ENCODE measurements at regions not wholly inside any gene's neighbourhood (a gene's known extent, or its start where the extent isn't known, plus 50 kb on each side); places are given as distances from the start of the nearest gene placed in this dataset.
"Not testable (repeated sequence)": the region's sequence is repeated elsewhere in the genome, so short reads cannot be mapped to it uniquely, and the experiment has no call there.

GRCh38 chr6:67914419-67914818, 720.7 kb upstream of the ADGRB3 start:
- Histone ChIP-seq H3K27ac (ENCODE audit: low read depth, low read length) (no peak overlapping the region), H3K36me3 (ENCODE audit: control insufficient read depth in 3 of 3, insufficient read depth in 3 of 3, low read length in 3 of 3) (no peaks in the 10 kb centered on the region), H3K4me3 (ENCODE audit: low read length in 3 of 3) (no peak overlapping the region), H3K9ac (ENCODE audit: low read depth in 1 of 3, low read length in 3 of 3) (no peak overlapping the region), H3K9me3 (ENCODE audit: control insufficient read depth in 3 of 3, low read length in 3 of 3) (peaks cover 0 to 3% (median 2%) of the 10 kb centered on the region in 3 donors), H3K27me3 (ENCODE audit: control insufficient read depth in 3 of 3, insufficient read depth in 3 of 3, low read length in 3 of 3) (no peaks in the 10 kb centered on the region), H3K4me1 (ENCODE audit: control insufficient read depth in 3 of 3, insufficient read depth in 3 of 3, low read length in 3 of 3) (no peaks in the 10 kb centered on the region)

GRCh38 chr6:67909354-67909753, 725.7 kb upstream of the ADGRB3 start:
- Histone ChIP-seq H3K9me3 (ENCODE audit: control insufficient read depth in 3 of 3, low read length in 3 of 3) (no peaks in the 10 kb centered on the region), H3K4me1 (ENCODE audit: control insufficient read depth in 3 of 3, insufficient read depth in 3 of 3, low read length in 3 of 3) (no peaks in the 10 kb centered on the region), H3K36me3 (ENCODE audit: control insufficient read depth in 3 of 3, insufficient read depth in 3 of 3, low read length in 3 of 3) (no peaks in the 10 kb centered on the region), H3K27me3 (ENCODE audit: control insufficient read depth in 3 of 3, insufficient read depth in 3 of 3, low read length in 3 of 3) (no peaks in the 10 kb centered on the region), H3K4me3 (ENCODE audit: low read length in 3 of 3) (no peak overlapping the region), H3K9ac (ENCODE audit: low read depth in 1 of 3, low read length in 3 of 3) (no peak overlapping the region), H3K27ac (ENCODE audit: low read depth, low read length) (no peak overlapping the region)

GRCh38 chr6:67908379-67908778, 726.7 kb upstream of the ADGRB3 start:
- H3K4me1 ChIP-seq (ENCODE audit: control insufficient read depth in 3 of 3, insufficient read depth in 3 of 3, low read length in 3 of 3): no peaks in the 10 kb centered on the region
- no peak overlapping the region for H3K4me3 ChIP-seq (ENCODE audit: low read length in 3 of 3)
- H3K9me3 ChIP-seq (ENCODE audit: control insufficient read depth in 3 of 3, low read length in 3 of 3): no peaks in the 10 kb centered on the region
- H3K27me3 ChIP-seq (ENCODE audit: control insufficient read depth in 3 of 3, insufficient read depth in 3 of 3, low read length in 3 of 3): no peaks in the 10 kb centered on the region
- no peak overlapping the region for H3K9ac ChIP-seq (ENCODE audit: low read depth in 1 of 3, low read length in 3 of 3)
- H3K27ac ChIP-seq (ENCODE audit: low read depth, low read length): no peak overlapping the region
- no peaks in the 10 kb centered on the region for H3K36me3 ChIP-seq (ENCODE audit: control insufficient read depth in 3 of 3, insufficient read depth in 3 of 3, low read length in 3 of 3)

DNA sequence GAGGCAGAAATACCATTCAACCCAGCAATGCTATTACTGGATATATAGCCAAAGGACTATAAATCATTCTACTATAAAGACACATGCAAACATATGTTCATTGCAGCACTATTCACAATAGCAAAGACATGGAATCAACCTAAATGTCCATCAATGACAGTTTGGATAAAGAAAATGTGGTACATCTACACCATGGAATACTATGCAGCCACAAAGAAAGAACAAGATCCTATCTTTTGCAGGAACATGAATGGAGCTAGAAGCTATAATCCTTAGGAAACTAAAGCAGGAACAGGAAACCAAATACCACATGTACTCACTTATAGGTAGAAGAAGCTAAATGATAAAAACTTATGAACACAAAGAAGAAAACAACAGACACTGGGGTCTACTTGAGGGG, 730.3 kb upstream of the ADGRB3 start:
- H3K9ac ChIP-seq (ENCODE audit: low read depth in 1 of 3, low read length in 3 of 3); H3K4me3 ChIP-seq (ENCODE audit: low read length in 3 of 3); H3K27me3 ChIP-seq (ENCODE audit: control insufficient read depth in 3 of 3, insufficient read depth in 3 of 3, low read length in 3 of 3); H3K27ac ChIP-seq (ENCODE audit: low read depth, low read length); H3K4me1 ChIP-seq (ENCODE audit: control insufficient read depth in 3 of 3, insufficient read depth in 3 of 3, low read length in 3 of 3); H3K9me3 ChIP-seq (ENCODE audit: control insufficient read depth in 3 of 3, low read length in 3 of 3); H3K36me3 ChIP-seq (ENCODE audit: control insufficient read depth in 3 of 3, insufficient read depth in 3 of 3, low read length in 3 of 3): not testable (repeated sequence)

DNA sequence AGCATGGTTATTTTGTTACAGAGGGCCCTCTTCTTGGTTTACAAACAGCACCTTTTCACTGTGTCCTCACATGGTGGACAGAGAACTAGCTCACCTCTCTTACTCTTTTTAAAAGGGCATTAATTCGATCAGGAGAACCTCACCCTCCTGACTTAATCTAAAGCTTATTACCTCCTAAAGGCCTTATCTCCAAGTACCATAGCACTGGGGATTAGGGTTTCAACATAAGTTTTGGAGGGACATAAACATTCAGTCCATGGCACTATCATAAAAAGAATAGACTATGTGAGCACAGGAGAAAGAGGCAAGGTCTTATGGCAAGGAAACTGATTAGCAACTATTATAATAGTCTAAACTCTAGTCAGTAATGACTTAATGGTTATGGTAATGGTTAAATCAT, 736.2 kb upstream of the ADGRB3 start:
- Histone ChIP-seq H3K9ac (ENCODE audit: low read depth in 1 of 3, low read length in 3 of 3) (no peak overlapping the region), H3K27ac (ENCODE audit: low read depth, low read length) (no peak overlapping the region), H3K36me3 (ENCODE audit: control insufficient read depth in 3 of 3, insufficient read depth in 3 of 3, low read length in 3 of 3) (no peaks in the 10 kb centered on the region), H3K4me3 (ENCODE audit: low read length in 3 of 3) (no peak overlapping the region), H3K4me1 (ENCODE audit: control insufficient read depth in 3 of 3, insufficient read depth in 3 of 3, low read length in 3 of 3) (no peaks in the 10 kb centered on the region), H3K9me3 (ENCODE audit: control insufficient read depth in 3 of 3, low read length in 3 of 3) (no peaks in the 10 kb centered on the region), H3K27me3 (ENCODE audit: control insufficient read depth in 3 of 3, insufficient read depth in 3 of 3, low read length in 3 of 3) (no peaks in the 10 kb centered on the region)

DNA sequence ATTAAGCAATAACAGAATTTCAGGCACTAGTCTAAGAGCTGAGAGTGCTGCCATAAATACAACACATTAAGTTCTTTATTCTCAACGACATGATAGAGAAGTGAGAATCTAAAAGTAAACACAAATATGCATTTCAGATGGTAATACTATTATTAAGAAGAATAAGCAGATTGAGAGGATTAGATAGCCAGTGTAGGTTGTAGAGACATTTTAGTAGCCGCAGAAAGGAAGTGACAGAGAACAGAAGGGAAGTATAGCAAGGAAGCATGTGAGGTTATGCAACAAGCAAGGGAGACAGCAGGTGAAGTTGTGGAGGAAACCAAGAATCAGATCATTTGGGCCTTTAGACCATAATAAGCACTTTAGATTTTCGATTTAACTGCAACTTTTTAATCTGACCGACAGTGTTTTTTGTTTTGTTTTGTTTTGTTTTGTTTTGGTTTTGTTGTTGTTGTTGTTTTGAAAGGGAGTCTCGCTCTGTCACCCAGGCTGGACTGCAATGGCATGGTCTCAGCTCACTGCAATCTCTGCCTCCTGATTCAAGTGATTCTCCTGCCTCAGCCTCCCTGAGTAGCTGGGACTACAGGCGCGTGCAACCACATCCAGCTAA, 737.0 kb upstream of the ADGRB3 start:
- no peak overlapping the region for H3K4me3 ChIP-seq (ENCODE audit: low read length in 3 of 3)
- no peaks in the 10 kb centered on the region for H3K9me3 ChIP-seq (ENCODE audit: control insufficient read depth in 3 of 3, low read length in 3 of 3)

GRCh38 chr6:67896476-67896875, 738.6 kb upstream of the ADGRB3 start:
- no peaks in the 10 kb centered on the region for H3K36me3 ChIP-seq (ENCODE audit: control insufficient read depth in 3 of 3, insufficient read depth in 3 of 3, low read length in 3 of 3)
- no peaks in the 10 kb centered on the region for H3K27me3 ChIP-seq (ENCODE audit: control insufficient read depth in 3 of 3, insufficient read depth in 3 of 3, low read length in 3 of 3)

More for the DNA sequence above, 737.0 kb upstream of the ADGRB3 start:
- H3K27ac ChIP-seq (ENCODE audit: low read depth, low read length): no peak overlapping the region
- no peaks in the 10 kb centered on the region for H3K36me3 ChIP-seq (ENCODE audit: control insufficient read depth in 3 of 3, insufficient read depth in 3 of 3, low read length in 3 of 3)
- H3K27me3 ChIP-seq (ENCODE audit: control insufficient read depth in 3 of 3, insufficient read depth in 3 of 3, low read length in 3 of 3): no peaks in the 10 kb centered on the region
- no peak overlapping the region for H3K9ac ChIP-seq (ENCODE audit: low read depth in 1 of 3, low read length in 3 of 3)
- H3K4me1 ChIP-seq (ENCODE audit: control insufficient read depth in 3 of 3, insufficient read depth in 3 of 3, low read length in 3 of 3): no peaks in the 10 kb centered on the region

DNA sequence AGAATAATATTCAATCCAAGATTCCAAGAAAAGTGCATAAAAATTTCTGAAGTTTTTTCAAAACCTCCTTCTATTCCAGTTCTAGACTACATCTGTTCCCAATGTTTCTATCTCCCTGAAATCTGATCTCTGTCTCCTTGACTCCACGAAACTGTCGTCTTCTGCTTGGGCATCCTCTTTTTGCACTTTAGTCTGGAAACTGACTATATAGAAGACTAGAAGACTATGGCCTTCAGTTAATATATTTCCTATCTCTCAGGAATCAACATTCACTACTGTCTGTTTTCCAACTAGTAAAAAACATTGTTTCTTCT, 745.4 kb upstream of the ADGRB3 start:
- Histone ChIP-seq H3K4me3 (ENCODE audit: low read length in 3 of 3) (no peak overlapping the region), H3K9me3 (ENCODE audit: control insufficient read depth in 3 of 3, low read length in 3 of 3) (peaks cover 0 to 5% (median 0%) of the 10 kb centered on the region in 3 donors), H3K27ac (ENCODE audit: low read depth, low read length) (no peak overlapping the region), H3K27me3 (ENCODE audit: control insufficient read depth in 3 of 3, insufficient read depth in 3 of 3, low read length in 3 of 3) (no peaks in the 10 kb centered on the region), H3K9ac (ENCODE audit: low read depth in 1 of 3, low read length in 3 of 3) (no peak overlapping the region), H3K36me3 (ENCODE audit: control insufficient read depth in 3 of 3, insufficient read depth in 3 of 3, low read length in 3 of 3) (no peaks in the 10 kb centered on the region), H3K4me1 (ENCODE audit: control insufficient read depth in 3 of 3, insufficient read depth in 3 of 3, low read length in 3 of 3) (no peaks in the 10 kb centered on the region)

More at GRCh38 chr6:67896476-67896875, 738.6 kb upstream of the ADGRB3 start:
- Histone ChIP-seq H3K9ac (ENCODE audit: low read depth in 1 of 3, low read length in 3 of 3) (no peak overlapping the region), H3K27ac (ENCODE audit: low read depth, low read length) (no peak overlapping the region), H3K4me1 (ENCODE audit: control insufficient read depth in 3 of 3, insufficient read depth in 3 of 3, low read length in 3 of 3) (no peaks in the 10 kb centered on the region), H3K4me3 (ENCODE audit: low read length in 3 of 3) (no peak overlapping the region), H3K9me3 (ENCODE audit: control insufficient read depth in 3 of 3, low read length in 3 of 3) (no peaks in the 10 kb centered on the region)

DNA sequence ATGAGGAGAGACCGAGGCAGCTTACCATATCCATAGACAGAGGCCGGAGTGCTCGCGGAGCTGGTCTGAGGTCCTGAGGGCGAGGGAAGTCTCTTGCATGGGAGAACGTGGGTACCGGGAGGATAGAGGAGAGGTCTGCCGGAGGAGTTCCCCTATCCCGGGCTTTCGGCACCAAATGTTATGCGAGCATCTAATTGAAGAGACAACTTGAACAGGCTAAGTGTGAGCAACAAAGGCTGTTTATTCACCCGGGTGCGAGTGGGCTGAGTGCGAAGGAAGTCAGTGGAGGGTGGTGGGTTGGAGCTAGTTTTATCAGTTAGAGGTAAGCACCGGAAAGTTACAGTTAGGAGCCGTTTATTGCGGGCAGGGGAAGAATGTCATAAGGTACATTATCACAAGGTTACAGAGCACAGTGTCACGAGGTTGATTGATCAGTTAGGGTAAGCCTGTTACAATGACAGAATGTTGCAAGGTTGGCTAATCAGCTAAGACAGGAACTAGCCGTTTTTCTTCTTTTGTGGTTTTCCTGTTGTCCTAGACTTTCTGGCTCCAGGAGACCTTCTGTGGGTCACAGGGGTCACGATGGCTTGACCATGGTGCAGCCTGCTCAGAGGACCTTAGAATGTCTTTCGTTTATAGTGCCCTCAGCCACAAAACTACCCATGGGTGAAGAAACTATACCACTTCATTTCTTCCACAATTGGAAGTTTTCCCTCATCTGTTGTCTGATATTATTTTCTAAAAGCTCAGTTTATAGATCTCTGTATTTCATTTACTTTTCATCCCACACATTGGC, 746.0 kb upstream of the ADGRB3 start:
- no peak overlapping the region for H3K27ac ChIP-seq (ENCODE audit: low read depth, low read length)

GRCh38 chr6:67888546-67888885, 746.6 kb upstream of the ADGRB3 start:
- Histone ChIP-seq H3K9me3 (ENCODE audit: control insufficient read depth in 3 of 3, low read length in 3 of 3) (peaks cover 0 to 6% (median 0%) of the 10 kb centered on the region in 3 donors), H3K4me3 (ENCODE audit: low read length in 3 of 3) (no peak overlapping the region), H3K27ac (ENCODE audit: low read depth, low read length) (no peak overlapping the region), H3K36me3 (ENCODE audit: control insufficient read depth in 3 of 3, insufficient read depth in 3 of 3, low read length in 3 of 3) (no peaks in the 10 kb centered on the region), H3K4me1 (ENCODE audit: control insufficient read depth in 3 of 3, insufficient read depth in 3 of 3, low read length in 3 of 3) (no peaks in the 10 kb centered on the region), H3K27me3 (ENCODE audit: control insufficient read depth in 3 of 3, insufficient read depth in 3 of 3, low read length in 3 of 3) (no peaks in the 10 kb centered on the region), H3K9ac (ENCODE audit: low read depth in 1 of 3, low read length in 3 of 3) (no peak overlapping the region)

More for the DNA sequence above, 746.0 kb upstream of the ADGRB3 start:
- Histone ChIP-seq H3K9me3 (ENCODE audit: control insufficient read depth in 3 of 3, low read length in 3 of 3) (peaks cover 0 to 5% (median 0%) of the 10 kb centered on the region in 3 donors), H3K4me1 (ENCODE audit: control insufficient read depth in 3 of 3, insufficient read depth in 3 of 3, low read length in 3 of 3) (no peaks in the 10 kb centered on the region), H3K27me3 (ENCODE audit: control insufficient read depth in 3 of 3, insufficient read depth in 3 of 3, low read length in 3 of 3) (no peaks in the 10 kb centered on the region), H3K9ac (ENCODE audit: low read depth in 1 of 3, low read length in 3 of 3) (no peak overlapping the region), H3K36me3 (ENCODE audit: control insufficient read depth in 3 of 3, insufficient read depth in 3 of 3, low read length in 3 of 3) (no peaks in the 10 kb centered on the region), H3K4me3 (ENCODE audit: low read length in 3 of 3) (no peak overlapping the region)
